GM19023 (cell line): ENCODE measurements at regions not wholly inside any gene's neighbourhood (a gene's known extent, or its start where the extent isn't known, plus 50 kb on each side); places are given as distances from the start of the nearest gene placed in this dataset.

Source experiments
- ATAC-seq: cut with Tn5 transposase; IDR thresholded peaks from one replicate; pipeline ENCODE4 v1.9.1; 2021; ENCODE audit warnings: mild to moderate bottlenecking, moderate library complexity; ENCODE audit not compliant: unreplicated experiment

DNA sequence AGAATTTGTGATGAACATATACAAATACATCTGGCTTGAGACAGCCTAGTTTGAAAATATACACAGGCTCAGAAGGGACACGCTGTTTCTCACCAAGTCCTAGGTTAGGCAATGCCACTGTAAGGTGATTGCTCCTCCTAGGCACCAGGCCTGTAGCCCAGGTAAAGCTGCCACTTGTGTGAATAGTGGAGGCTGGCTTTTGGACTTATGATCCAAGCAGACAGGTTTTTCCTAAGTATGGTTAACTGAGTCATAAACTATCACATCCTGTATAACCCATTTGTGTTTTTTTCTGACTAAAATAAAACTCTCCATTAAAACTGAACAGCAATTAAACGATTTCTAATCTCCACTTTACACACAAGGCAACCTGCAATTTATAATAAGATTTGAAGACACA is 81.0 kb downstream of the SEMA4F start:
- no peak for ATAC-seq

DNA sequence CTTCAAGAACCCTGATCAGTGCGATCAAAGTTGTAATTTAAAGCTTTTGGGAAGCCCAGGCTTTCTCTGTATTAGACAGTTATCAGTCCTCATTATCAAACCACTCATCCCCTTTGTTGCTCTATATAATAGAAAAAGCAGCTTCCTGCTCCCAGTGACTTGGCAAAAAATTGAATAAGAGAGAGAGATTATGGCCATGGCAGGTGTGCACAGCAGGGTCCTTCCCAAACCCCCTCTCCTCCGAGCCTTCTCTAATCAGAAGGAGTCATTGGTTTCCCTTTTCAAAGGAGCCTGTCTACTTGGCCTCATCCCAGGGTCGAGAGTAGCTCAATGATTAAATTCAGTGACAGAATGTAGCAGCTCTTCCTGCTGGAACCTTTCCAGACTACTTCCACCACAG is 81.5 kb downstream of the SEMA4F start:
- no peak for ATAC-seq

GRCh38 chr2:74736589-74736988 is 82.5 kb downstream of the SEMA4F start:
- no peak for ATAC-seq

GRCh38 chr2:74738586-74738985 is 84.5 kb downstream of the SEMA4F start:
- no peak for ATAC-seq

GRCh38 chr2:74739129-74739528 is 85.1 kb downstream of the SEMA4F start:
- no peak for ATAC-seq

- ATAC-seq: no peak
Observed at GRCh38 chr2:74739733-74740241, 85.7 kb downstream of the SEMA4F start.

DNA sequence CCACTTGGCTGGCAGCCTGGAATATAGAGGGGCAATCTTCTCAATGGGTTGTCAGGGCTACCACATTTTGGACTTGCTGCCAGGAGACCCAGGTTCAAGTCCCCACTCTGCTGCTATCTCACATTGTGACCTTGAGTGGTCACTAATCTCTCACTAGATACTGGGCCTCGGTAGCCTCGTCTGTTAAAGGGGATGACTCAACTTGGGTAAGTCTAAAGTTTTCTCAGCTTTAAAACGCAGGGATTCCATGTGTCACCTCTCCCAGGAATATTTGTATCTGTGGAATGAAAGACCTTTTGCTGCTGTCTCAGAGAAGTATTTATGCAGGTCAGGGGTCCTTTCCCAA is 86.3 kb downstream of the SEMA4F start:
- no peak for ATAC-seq

GRCh38 chr2:74740741-74741431 is 86.8 kb downstream of the SEMA4F start:
- ATAC-seq: no peak

- no peak for ATAC-seq
Observed at GRCh38 chr2:74741629-74742028, 87.6 kb downstream of the SEMA4F start.

- ATAC-seq: no peak
Observed at GRCh38 chr2:74742471-74742870, 88.4 kb downstream of the SEMA4F start.

GRCh38 chr2:74743039-74743438 is 89.0 kb downstream of the SEMA4F start:
- no peak for ATAC-seq

GRCh38 chr2:74743778-74744177 is 89.7 kb downstream of the SEMA4F start:
- ATAC-seq: no peak

- no peak for ATAC-seq
Observed at GRCh38 chr2:74744731-74745515, 89.0 kb upstream of the HK2 start.

GRCh38 chr2:74745766-74746165 is 88.2 kb upstream of the HK2 start:
- ATAC-seq: no peak

DNA sequence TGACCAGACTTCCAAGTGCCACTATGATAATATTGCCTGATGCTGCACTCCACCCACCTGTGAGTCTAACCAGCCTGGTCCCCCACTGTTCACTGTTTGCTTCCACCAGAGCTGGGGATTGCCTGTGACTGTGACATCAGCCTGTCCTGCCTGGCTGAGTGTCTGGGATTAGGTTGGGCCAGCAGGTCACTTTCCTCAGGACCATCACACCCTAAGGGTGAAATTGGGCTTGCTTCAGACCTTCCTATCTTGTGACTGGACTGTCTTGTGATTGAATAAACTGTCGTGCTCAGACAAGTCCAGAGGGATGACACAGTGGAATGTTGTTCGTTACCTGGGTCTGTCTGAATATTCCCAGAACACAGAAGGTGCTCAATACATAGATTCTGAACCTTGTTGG is 87.4 kb upstream of the HK2 start:
- ATAC-seq: no peak

GRCh38 chr2:74747411-74748080 is 86.4 kb upstream of the HK2 start:
- no peak for ATAC-seq

DNA sequence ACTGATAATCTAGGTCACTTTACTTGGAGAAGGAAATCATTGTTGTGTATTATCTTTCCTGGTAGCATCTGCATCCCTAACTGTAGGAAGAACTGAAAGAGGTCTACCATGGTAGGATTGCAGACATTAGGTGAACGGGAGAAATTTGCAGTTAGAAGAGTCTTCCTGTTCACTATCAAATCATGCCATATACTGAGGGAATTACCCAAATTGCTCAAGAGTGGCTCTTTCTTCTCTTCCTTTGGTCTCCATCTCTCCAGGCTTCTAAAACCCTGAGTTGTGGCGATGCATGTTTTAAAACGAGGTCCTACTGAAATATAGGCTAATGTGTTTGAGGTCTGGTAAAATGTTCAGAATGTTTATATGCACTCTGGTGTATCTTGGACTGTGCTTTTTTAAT is 85.3 kb upstream of the HK2 start:
- no peak for ATAC-seq

GRCh38 chr2:74749432-74749831 is 84.5 kb upstream of the HK2 start:
- no peak for ATAC-seq

- ATAC-seq: no peak
Observed at GRCh38 chr2:74751981-74752851, 81.7 kb upstream of the HK2 start.

GRCh38 chr2:74755386-74755785 is 78.5 kb upstream of the HK2 start:
- no peak for ATAC-seq

DNA sequence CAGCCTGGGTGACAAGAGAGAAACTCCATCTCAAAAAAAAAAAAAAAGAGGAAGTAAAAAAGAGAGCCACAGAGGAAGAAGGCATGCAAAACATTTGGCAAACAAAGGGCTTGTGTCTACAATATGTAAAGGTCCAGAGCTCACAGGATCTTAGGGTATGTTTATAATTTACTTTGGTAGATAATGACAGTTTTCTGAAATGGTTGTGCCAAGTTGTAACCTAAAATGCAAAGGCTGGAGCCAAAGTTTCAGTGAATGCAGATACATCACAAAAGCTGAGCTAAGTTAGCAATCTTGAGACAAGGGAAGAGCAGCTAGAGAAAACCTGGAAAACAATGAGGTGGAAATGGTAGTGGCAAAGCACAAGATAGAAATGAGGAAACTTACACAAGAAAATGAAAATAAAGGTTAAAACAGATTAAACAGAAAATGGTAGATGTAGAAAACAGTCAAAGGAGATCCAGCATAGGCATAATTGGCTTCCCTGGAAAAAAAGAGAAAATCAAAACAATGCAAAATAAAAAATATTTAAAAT is 77.5 kb upstream of the HK2 start:
- ATAC-seq: no peak
